Fibroblast of lung (primary cell): ENCODE measurements at regions not wholly inside any gene's neighbourhood (a gene's known extent, or its start where the extent isn't known, plus 50 kb on each side); places are given as distances from the start of the nearest gene placed in this dataset.

Source experiments
- CTCF ChIP-seq, 2 donors: IDR thresholded peaks in 1 of 2; conservative IDR thresholded peaks in 1 of 2; 1 replicate in 1 of 2; 2 replicates in 1 of 2; pipeline ENCODE4 v1.5.1; 2011 to 2012; ENCODE audit warnings: low read length in 2 of 2, control low read depth in 1 of 2, inconsistent platforms in 1 of 2, low read depth in 1 of 2, mild to moderate bottlenecking in 1 of 2
- EZH2 ChIP-seq: IDR thresholded peaks from 2 replicates; pipeline ENCODE4 v1.5.1; 2012; ENCODE audit warnings: low read length, control low read depth, mild to moderate bottlenecking; ENCODE audit errors: missing control alignments

- TF ChIP-seq CTCF (conservative IDR thresholded peaks at IDR 0.05 in 1 of 2, IDR thresholded peaks at IDR 0.05 in 1 of 2; ENCODE audit: low read depth in 1 of 2, low read length in 2 of 2) (no peak), EZH2 (no peak)
Measured at GRCh38 chr1:2906085-2906484, 104.6 kb upstream of the TTC34 start.
